Loucy (cell line): ENCODE measurements at regions not wholly inside any gene's neighbourhood (a gene's known extent, or its start where the extent isn't known, plus 50 kb on each side); places are given as distances from the start of the nearest gene placed in this dataset.

Experiments used
- H2AFZ ChIP-seq: fragments of 200-600 bp; sonication (generic); 2 replicates; pipeline ENCODE4 v1.6.0; 2016; ENCODE audit warnings: antibody characterized with exemption, mild to moderate bottlenecking, low read length, moderate library complexity
- H3F3A ChIP-seq: fragments of 200-600 bp; 2 replicates; pipeline ENCODE4 v1.6.0; 2016; ENCODE audit warnings: antibody characterized with exemption, low read depth, mild to moderate bottlenecking
- H3K27me3 ChIP-seq: fragments of 200-600 bp; sonication (generic); 2 replicates; pipeline ENCODE4 v1.6.1; 2014; ENCODE audit warnings: low read length, mild to moderate bottlenecking; ENCODE audit not compliant: insufficient read depth, poor library complexity, severe bottlenecking
- H3K36me3 ChIP-seq: fragments of 200-600 bp; sonication (generic); 2 replicates; pipeline ENCODE4 v1.6.1; 2016; ENCODE audit warnings: low read length; ENCODE audit not compliant: insufficient read depth
- H3K4me1 ChIP-seq: fragments of 200-600 bp; sonication (generic); 2 replicates; pipeline ENCODE4 v1.5.1; 2014; ENCODE audit warnings: low read length, mild to moderate bottlenecking; ENCODE audit not compliant: insufficient read depth, poor library complexity, severe bottlenecking
- H3K4me2 ChIP-seq: fragments of 200-600 bp; sonication (generic); 2 replicates; pipeline ENCODE4 v1.6.0; 2014; ENCODE audit warnings: antibody characterized with exemption, low read length, low read depth, mild to moderate bottlenecking; ENCODE audit not compliant: poor library complexity, severe bottlenecking
- H3K4me3 ChIP-seq: fragments of 200-600 bp; sonication (generic); 2 replicates; pipeline ENCODE4 v1.5.1; 2014; ENCODE audit warnings: low read length, mild to moderate bottlenecking, mixed read lengths; ENCODE audit not compliant: poor library complexity, severe bottlenecking
- H3K79me2 ChIP-seq: fragments of 200-600 bp; sonication (generic); 2 replicates; pipeline ENCODE4 v1.6.1; 2014; ENCODE audit warnings: low read length; ENCODE audit not compliant: insufficient read depth
- H3K9ac ChIP-seq: fragments of 200-600 bp; sonication (generic); 2 replicates; pipeline ENCODE4 v1.6.0; 2014; ENCODE audit warnings: mild to moderate bottlenecking, low read depth, low read length, moderate library complexity; ENCODE audit not compliant: poor library complexity, severe bottlenecking
- H3K9me2 ChIP-seq: fragments of 200-600 bp; sonication (generic); replicated peaks from 2 replicates; pipeline ENCODE4 v1.6.1; 2016; ENCODE audit warnings: low read depth, low read length, mixed read lengths
- H3K9me3 ChIP-seq: fragments of 200-600 bp; sonication (generic); 2 replicates; pipeline ENCODE4 v1.6.1; 2014; ENCODE audit warnings: mild to moderate bottlenecking, antibody characterized with exemption, low read length, low read depth; ENCODE audit not compliant: insufficient read depth
- H4K20me1 ChIP-seq: fragments of 200-600 bp; sonication (generic); 2 replicates; pipeline ENCODE4 v1.6.0; 2014; ENCODE audit warnings: antibody characterized with exemption, low read length, mild to moderate bottlenecking; ENCODE audit not compliant: insufficient read depth, poor library complexity, severe bottlenecking
- CTCF ChIP-seq: fragments of 200-600 bp; sonication (generic); conservative IDR thresholded peaks from 2 replicates; pipeline ENCODE4 v1.5.1; 2014; ENCODE audit warnings: mild to moderate bottlenecking, antibody characterized with exemption, low read length
- EZH2phosphoT487 ChIP-seq: fragments of 200-600 bp; IDR thresholded peaks from 2 replicates; pipeline ENCODE4 v1.6.1; 2018; ENCODE audit warnings: antibody characterized with exemption, mild to moderate bottlenecking, moderate library complexity, borderline replicate concordance

GRCh38 chr1:11428789-11429188 is 50.2 kb upstream of the DISP3 start:
- TF ChIP-seq EZH2phosphoT487: no peak
- no peak for TF ChIP-seq CTCF
- Histone ChIP-seq H3K79me2 (no peaks in the 10 kb centered on the region), H3K4me2 (no peak overlapping the region), H3K4me3 (no peak overlapping the region), H3K4me1 (no peaks in the 10 kb centered on the region), H4K20me1 (no peaks in the 10 kb centered on the region), H3K9me3 (no peaks in the 10 kb centered on the region), H3K36me3 (no peaks in the 10 kb centered on the region), H2AFZ (no peak overlapping the region), H3K9ac (no peak overlapping the region), H3K27me3 (no peaks in the 10 kb centered on the region), H3F3A (no peaks in the 10 kb centered on the region), H3K9me2 (no peaks in the 10 kb centered on the region)
